Upper lobe of left lung (tissue), 6 donors: ENCODE measurements at regions not wholly inside any gene's neighbourhood (a gene's known extent, or its start where the extent isn't known, plus 50 kb on each side); places are given as distances from the start of the nearest gene placed in this dataset.

Source experiments
- ATAC-seq, 2 donors: fragments of 200-7000 bp; cut with Tn5 transposase; one replicate each; pipeline ENCODE4 v1.9.1; 2022; ENCODE audit warnings: mild to moderate bottlenecking in 2 of 2, moderate library complexity in 2 of 2; ENCODE audit not compliant: low FRiP score in 2 of 2
- DNase-seq, 2 donors: peaks; one replicate each; pipeline ENCODE4 v3.0.0-alpha.2; 2019 to 2020
- H3K27ac ChIP-seq, 4 donors: fragments of 200-600 bp; sonication (generic); one replicate each; pipeline ENCODE4 v1.5.1; 2016 to 2019
- H3K27me3 ChIP-seq, 4 donors: fragments of 200-600 bp; sonication (generic); one replicate each; pipeline ENCODE4 v1.5.1; 2017 to 2019
- H3K36me3 ChIP-seq, 4 donors: fragments of 200-600 bp; sonication (generic); one replicate each; pipeline ENCODE4 v1.5.1; 2016 to 2019
- H3K4me1 ChIP-seq, 4 donors: fragments of 200-600 bp; sonication (generic); one replicate each; pipeline ENCODE4 v1.5.1; 2018 to 2019
- H3K4me3 ChIP-seq, 4 donors: fragments of 200-600 bp; sonication (generic); one replicate each; pipeline ENCODE4 v1.5.1; 2017 to 2019; ENCODE audit warnings: mild to moderate bottlenecking in 2 of 4, moderate library complexity in 1 of 4
- H3K9me3 ChIP-seq, 4 donors: fragments of 200-600 bp; sonication (generic); one replicate each; pipeline ENCODE4 v1.5.1; 2018 to 2019
- CTCF ChIP-seq, 6 experiments: fragments of 450-650 bp in 4 of 6; fragments of 200-600 bp in 2 of 6; sonication (generic) in 2 of 6; IDR thresholded peaks; one replicate each; pipeline ENCODE4 v1.5.1; 2016 to 2019; ENCODE audit warnings: antibody characterized with exemption in 6 of 6
- EP300 ChIP-seq, 4 donors: sonication (generic); formaldehyde crosslinking; IDR thresholded peaks; one replicate each; pipeline ENCODE4 v1.5.1; 2017; ENCODE audit warnings: antibody characterized with exemption in 4 of 4, control low read depth in 2 of 4
- POLR2A ChIP-seq, 4 donors: fragments of 450-650 bp; IDR thresholded peaks; one replicate each; pipeline ENCODE4 v1.5.1; 2016 to 2017; ENCODE audit warnings: antibody characterized with exemption in 4 of 4, mild to moderate bottlenecking in 2 of 4
- POLR2AphosphoS5 ChIP-seq, 2 donors: sonication (generic); formaldehyde crosslinking; IDR thresholded peaks; one replicate each; pipeline ENCODE4 v1.5.1; 2017; ENCODE audit warnings: antibody characterized with exemption in 2 of 2
- WGBS, 2 donors: methylation state at CpG; one replicate each; pipeline ENCODE4 v1.1.5; 2017 to 2018; 5-methylcytosine and 5-hydroxymethylcytosine counted together
- donor health status: DM: no; HTN: no; CAD: no; lungs with moderate emphysema.
- donor health status: DM: no; HTN: yes; CAD: no; lungs with severe emphysema.

- ATAC-seq, result no peak
Measured at GRCh38 chr17:72249441-72249840, 128.6 kb downstream of the SOX9 start.

GRCh38 chr17:72250206-72250605 is 129.4 kb downstream of the SOX9 start:
- no peak for ATAC-seq

More at GRCh38 chr17:72249441-72249840, 128.6 kb downstream of the SOX9 start:
- H3K4me3 ChIP-seq, result no peak overlapping the region
- no peaks in the 10 kb centered on the region for H3K4me1 ChIP-seq
- 72 to 82% methylated on average over 5 of the region's 5 CpGs for WGBS, 2 donors
- DNase-seq, result no peak
- no peaks in the 10 kb centered on the region for H3K36me3 ChIP-seq
- H3K27ac ChIP-seq, result no peak overlapping the region
- no peaks in the 10 kb centered on the region for H3K27me3 ChIP-seq
- TF ChIP-seq CTCF (IDR thresholded peaks at IDR 0.05), result no peak
- no peak for TF ChIP-seq POLR2A (IDR thresholded peaks at IDR 0.05)
- no peak for TF ChIP-seq POLR2AphosphoS5 (IDR thresholded peaks at IDR 0.05)
- no peak for TF ChIP-seq EP300 (IDR thresholded peaks at IDR 0.05)
- no peaks in the 10 kb centered on the region for H3K9me3 ChIP-seq

GRCh38 chr17:72253597-72253996 is 132.8 kb downstream of the SOX9 start:
- ATAC-seq (no peak), DNase-seq (no peak)
- Histone ChIP-seq H3K27me3 (no peaks in the 10 kb centered on the region), H3K4me3 (no peak overlapping the region), H3K9me3 (no peaks in the 10 kb centered on the region), H3K27ac (no peak overlapping the region), H3K36me3 (no peaks in the 10 kb centered on the region), H3K4me1 (no peaks in the 10 kb centered on the region)
- no peak for TF ChIP-seq CTCF (IDR thresholded peaks at IDR 0.05)
- TF ChIP-seq EP300 (IDR thresholded peaks at IDR 0.05), result no peak
- TF ChIP-seq POLR2AphosphoS5 (IDR thresholded peaks at IDR 0.05), result no peak
- TF ChIP-seq POLR2A (IDR thresholded peaks at IDR 0.05), result no peak
- 69 to 72% methylated on average over 3 of the region's 3 CpGs for WGBS, 2 donors

More at GRCh38 chr17:72250206-72250605, 129.4 kb downstream of the SOX9 start:
- H3K4me3 ChIP-seq, result no peak overlapping the region
- no peak overlapping the region for H3K27ac ChIP-seq
- no peak for TF ChIP-seq POLR2AphosphoS5 (IDR thresholded peaks at IDR 0.05)
- no peak for TF ChIP-seq POLR2A (IDR thresholded peaks at IDR 0.05)
- no peak for TF ChIP-seq CTCF (IDR thresholded peaks at IDR 0.05)
- TF ChIP-seq EP300 (IDR thresholded peaks at IDR 0.05), result no peak
- H3K4me1 ChIP-seq, result no peaks in the 10 kb centered on the region
- no peak for DNase-seq
- 76 to 81% methylated on average over 1 of the region's 1 CpG for WGBS, 2 donors
- no peaks in the 10 kb centered on the region for H3K27me3 ChIP-seq
- no peaks in the 10 kb centered on the region for H3K9me3 ChIP-seq
- no peaks in the 10 kb centered on the region for H3K36me3 ChIP-seq

- 93 to 96% methylated on average over 4 of the region's 4 CpGs for WGBS, 2 donors
- Histone ChIP-seq H3K9me3 (no peaks in the 10 kb centered on the region), H3K36me3 (no peaks in the 10 kb centered on the region), H3K27me3 (no peaks in the 10 kb centered on the region), H3K4me3 (no peak overlapping the region), H3K27ac (no peak overlapping the region), H3K4me1 (no peaks in the 10 kb centered on the region)
- ATAC-seq (no peak), DNase-seq (no peak)
- TF ChIP-seq POLR2AphosphoS5 (IDR thresholded peaks at IDR 0.05) (no peak), POLR2A (IDR thresholded peaks at IDR 0.05) (no peak), CTCF (IDR thresholded peaks at IDR 0.05) (no peak), EP300 (IDR thresholded peaks at IDR 0.05) (no peak)
Measured at GRCh38 chr17:72254808-72255449, 134.1 kb downstream of the SOX9 start.

- Histone ChIP-seq H3K4me1 (no peaks in the 10 kb centered on the region), H3K27me3 (no peaks in the 10 kb centered on the region), H3K4me3 (no peak overlapping the region), H3K9me3 (no peaks in the 10 kb centered on the region), H3K27ac (no peak overlapping the region), H3K36me3 (no peaks in the 10 kb centered on the region)
- ATAC-seq (no peak), DNase-seq (no peak)
- TF ChIP-seq CTCF (IDR thresholded peaks at IDR 0.05), result no peak
- TF ChIP-seq POLR2AphosphoS5 (IDR thresholded peaks at IDR 0.05), result no peak
- TF ChIP-seq POLR2A (IDR thresholded peaks at IDR 0.05), result no peak
- no peak for TF ChIP-seq EP300 (IDR thresholded peaks at IDR 0.05)
- WGBS, 2 donors, result 76 to 82% methylated on average over 3 of the region's 3 CpGs
Measured at GRCh38 chr17:72255481-72255880, 134.7 kb downstream of the SOX9 start.
